Head of caudate nucleus (tissue), 42 donors: ENCODE measurements at regions not wholly inside any gene's neighbourhood (a gene's known extent, or its start where the extent isn't known, plus 50 kb on each side); places are given as distances from the start of the nearest gene placed in this dataset.

ENCODE experiments used
- DNase-seq, 42 donors: peaks; one replicate each; pipeline versions ENCODE4 v3.0.0 to v3.0.0-alpha.2; 2020 to 2021; ENCODE audit warnings: mixed read lengths in 7 of 42
- intact Hi-C: fragments of 100-400 bp; cut with DNase I; formaldehyde crosslinking; loops from one replicate; pipeline ENCODE4 v1.15.0; 2022

DNA sequence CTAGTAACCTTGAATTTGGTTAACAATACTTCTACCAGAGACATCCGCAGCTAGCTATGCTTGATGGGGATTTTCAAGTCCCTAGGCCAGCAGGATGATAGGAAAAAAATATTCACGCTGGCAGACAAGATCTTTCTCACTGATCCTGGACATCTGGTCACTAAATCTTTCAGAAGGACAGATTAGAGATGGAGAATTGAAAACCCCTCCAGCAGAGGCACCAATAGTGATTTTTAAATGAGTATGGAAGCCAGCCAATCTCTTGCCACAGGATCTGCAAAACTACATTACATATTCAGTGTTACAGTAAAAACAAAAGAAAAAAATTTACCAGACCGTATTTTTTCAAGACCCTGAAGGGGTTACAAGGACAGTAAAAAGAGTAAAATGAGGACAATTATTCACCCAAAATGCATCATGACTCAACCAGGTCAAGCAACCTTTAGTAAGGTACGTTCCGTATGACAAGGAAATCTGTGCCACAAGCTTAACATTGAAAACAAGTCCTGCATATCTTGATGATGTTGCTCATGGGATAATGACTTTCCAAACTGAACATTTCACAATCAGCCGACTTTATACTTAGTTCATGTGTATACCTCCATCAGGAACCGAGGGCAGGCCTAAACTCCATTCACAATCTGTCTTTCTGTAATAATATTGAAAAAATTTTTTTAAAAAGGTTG, 239.5 kb downstream of the GXYLT1 start:
- intact Hi-C loops, result no loop called here
- no peak for DNase-seq

GRCh38 chr12:41904041-41904440, 240.6 kb downstream of the GXYLT1 start:
- intact Hi-C loops, result no loop called here
- DNase-seq, result no peak

GRCh38 chr12:41903014-41903708, 241.5 kb downstream of the GXYLT1 start:
- intact Hi-C loops, result no loop called here
- no peak for DNase-seq

DNA sequence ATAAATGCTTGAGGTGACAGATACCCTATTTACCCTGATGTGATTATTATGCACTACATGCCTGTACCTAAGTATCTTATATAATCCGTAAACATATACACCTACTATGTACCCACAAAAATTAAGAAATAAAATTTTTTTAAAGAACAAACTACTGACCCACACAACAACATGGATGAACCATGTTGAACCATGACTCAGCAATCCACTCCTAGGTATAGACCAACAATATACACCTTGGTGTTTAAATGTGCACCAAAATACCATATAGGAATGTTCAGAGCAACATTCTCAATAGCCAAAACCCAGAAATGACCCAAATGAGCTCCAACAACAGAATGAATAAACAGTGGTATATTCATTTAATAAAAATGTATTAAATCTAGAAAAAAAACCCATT, 245.1 kb downstream of the GXYLT1 start:
- intact Hi-C loops, result no loop called here

DNA sequence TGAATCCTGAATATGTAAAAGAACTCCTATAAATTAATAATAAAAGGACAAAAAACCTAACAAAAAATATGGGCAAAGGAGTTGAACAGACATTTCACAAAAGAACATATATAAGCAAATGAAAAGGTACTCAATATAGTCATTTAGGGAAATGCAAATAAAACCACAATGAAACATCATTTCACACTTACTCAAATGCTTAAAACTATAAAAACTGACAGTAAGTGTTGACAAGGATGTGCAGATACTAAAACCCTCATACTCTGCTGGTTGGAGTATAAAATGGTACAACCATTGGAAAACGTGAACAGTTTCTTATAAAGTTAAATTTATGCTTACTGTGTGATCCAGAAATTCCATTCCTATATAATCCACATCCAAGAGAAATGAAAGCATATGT, 247.1 kb downstream of the GXYLT1 start:
- DNase-seq, result no peak
- intact Hi-C loops, result no loop called here

More for the DNA sequence above, 245.1 kb downstream of the GXYLT1 start:
- DNase-seq, result no peak

- intact Hi-C loops, result no loop called here
- no peak for DNase-seq
Observed at GRCh38 chr12:41893491-41893890, 251.2 kb downstream of the GXYLT1 start.

DNA sequence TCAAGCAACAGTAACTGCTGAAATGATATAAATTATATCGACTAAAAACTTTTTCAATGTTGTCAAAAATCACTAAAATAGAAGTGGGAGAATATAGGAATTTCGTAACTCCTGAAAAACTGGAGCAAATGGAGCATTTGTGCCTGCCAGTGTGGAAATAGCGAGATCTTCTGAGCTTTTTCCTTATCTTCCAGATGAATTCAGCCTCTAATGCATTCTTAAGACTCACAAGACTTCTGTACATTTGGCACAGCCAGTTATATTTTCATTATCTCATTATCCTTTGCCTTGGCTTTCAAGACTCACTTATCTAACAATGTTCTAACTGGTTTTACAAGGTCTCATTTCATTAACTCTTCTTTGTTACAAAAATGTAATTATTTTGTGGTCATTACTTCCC, 252.4 kb downstream of the GXYLT1 start:
- intact Hi-C loops, result no loop called here
- no peak for DNase-seq

DNA sequence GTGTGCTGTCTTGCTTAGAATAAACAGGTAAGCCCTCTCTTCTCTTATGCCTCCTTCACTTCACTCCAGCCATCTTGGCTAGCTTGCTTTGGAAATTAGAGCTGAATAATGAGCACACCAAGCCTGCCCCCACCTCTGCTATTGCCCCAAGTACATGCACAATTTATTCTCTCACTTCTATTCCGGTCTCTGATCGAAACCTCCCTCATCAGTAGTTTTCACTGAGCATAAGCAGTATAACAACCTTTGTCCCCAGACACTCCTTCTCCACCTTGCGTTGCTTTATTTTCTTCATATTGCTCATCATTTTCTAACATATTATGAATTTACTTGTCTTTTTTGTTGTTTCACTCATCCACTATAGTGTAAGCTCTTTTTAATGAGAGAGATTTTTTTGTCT, 253.4 kb downstream of the GXYLT1 start:
- intact Hi-C loops, result no loop called here
- no peak for DNase-seq

GRCh38 chr12:41888285-41888684, 256.4 kb downstream of the GXYLT1 start:
- intact Hi-C loops, result no loop called here
- DNase-seq, result no peak

GRCh38 chr12:41881891-41882805, 262.5 kb downstream of the GXYLT1 start:
- intact Hi-C loops, result no loop called here
- no peak for DNase-seq

- intact Hi-C loops, result no loop called here
- no peak for DNase-seq
Observed at GRCh38 chr12:41869432-41869831, 275.2 kb downstream of the GXYLT1 start.

DNA sequence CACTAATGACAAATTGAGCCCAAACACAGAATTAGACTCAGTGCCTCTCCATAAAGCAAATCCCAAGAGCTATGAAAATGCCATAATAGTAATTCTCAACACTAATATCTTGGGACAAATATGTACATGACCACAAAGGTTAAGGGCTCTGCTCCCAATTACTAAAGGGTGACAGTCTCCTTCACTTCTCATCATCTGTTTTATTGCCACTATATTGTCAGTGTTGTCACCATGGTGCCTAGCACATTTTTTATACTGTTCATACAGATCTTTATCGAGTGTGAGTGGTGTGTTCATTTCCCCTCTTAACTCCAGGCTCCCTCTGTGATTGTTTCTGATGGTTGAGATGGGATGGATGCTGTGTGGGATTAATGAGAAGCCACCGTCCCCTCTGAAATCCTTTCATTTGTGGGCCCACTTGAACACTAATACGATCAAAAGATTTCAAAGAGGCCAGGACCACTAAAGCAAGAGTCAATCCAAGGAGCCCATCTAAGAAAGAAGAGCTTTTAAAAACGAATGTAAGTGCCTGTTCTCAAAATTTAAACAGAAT, 277.7 kb downstream of the GXYLT1 start:
- intact Hi-C loops, result no loop called here

DNA sequence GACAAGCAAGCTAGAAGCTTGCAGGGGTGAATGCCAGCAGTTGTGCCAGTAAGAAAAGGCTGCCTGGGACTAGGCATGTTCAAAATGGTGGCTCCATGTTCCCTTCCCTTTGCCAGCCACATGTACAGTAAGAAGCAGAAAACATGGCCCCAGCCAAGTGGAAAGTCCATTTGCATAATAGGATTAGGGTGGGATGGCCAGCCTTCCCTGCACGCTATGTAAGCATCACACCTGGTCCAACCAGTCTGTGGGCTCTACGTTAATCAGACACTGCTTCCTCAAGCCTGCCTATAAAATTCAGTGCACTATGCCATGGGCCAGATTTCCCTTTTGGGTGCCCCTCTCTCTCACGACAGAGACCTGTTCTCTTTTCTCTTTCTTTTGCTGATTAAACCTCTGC, 288.4 kb downstream of the GXYLT1 start:
- DNase-seq, result no peak
- intact Hi-C loops, result no loop called here

More for the DNA sequence above, 277.7 kb downstream of the GXYLT1 start:
- no peak for DNase-seq

DNA sequence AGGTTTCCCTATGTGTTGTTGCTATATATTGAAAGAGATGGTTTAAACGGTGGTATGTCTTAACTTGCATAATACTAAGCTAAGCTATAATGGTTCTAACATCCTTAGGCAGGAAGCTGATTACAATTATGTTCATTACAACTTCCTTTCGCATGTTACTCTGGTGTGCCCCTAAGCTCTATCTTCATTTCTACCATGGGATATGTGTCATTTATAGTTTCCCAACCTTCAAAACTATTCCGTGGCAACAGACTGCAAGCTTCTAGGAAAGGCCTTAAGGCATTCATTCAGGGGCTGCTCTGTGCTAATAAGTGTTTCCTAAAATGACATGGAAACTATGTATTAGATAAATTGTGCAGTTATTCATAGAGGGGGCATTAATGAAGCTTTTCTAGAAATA, 294.6 kb downstream of the GXYLT1 start:
- intact Hi-C loops, result no loop called here
- no peak for DNase-seq

DNA sequence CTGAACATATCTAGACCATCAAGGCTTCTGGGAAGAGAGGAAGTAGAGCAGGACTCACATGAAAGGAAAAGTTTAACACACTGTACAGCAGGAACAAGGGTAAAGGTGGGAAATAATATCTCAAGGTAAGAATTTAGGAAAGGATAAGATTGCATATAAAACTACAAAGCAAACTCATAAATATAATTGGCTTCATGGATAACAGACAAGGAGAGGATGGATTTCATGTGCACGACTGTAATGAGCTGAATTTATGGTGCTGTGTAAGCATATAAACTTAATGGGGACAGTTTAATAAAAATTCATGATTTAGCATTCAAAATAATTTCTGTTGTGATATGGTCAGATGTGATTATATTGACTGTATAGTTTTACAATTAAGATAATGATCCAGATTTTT, 298.0 kb downstream of the GXYLT1 start:
- DNase-seq, result no peak
- intact Hi-C loops, result no loop called here

DNA sequence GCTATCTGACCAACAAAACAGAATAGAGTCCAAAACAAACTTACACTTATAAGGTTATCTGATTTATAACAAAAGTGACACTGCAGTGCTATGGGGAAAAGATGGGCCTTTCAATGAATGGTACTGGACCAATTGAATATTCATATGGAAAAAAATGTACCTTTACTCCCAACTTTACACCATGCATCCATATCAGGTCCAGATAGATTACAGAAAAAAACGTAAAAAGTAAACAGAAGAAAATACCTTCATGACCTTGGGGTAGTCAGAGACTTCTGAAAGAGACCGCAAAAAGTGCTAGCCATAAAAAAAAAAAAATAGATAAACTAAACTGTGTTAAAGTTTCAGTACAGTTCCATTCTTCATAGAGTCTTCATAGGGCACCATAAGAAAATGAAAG, 308.3 kb downstream of the GXYLT1 start:
- intact Hi-C loops, result no loop called here
- no peak for DNase-seq

GRCh38 chr12:41835556-41835955, 309.1 kb downstream of the GXYLT1 start:
- DNase-seq, result no peak
- intact Hi-C loops, result no loop called here

DNA sequence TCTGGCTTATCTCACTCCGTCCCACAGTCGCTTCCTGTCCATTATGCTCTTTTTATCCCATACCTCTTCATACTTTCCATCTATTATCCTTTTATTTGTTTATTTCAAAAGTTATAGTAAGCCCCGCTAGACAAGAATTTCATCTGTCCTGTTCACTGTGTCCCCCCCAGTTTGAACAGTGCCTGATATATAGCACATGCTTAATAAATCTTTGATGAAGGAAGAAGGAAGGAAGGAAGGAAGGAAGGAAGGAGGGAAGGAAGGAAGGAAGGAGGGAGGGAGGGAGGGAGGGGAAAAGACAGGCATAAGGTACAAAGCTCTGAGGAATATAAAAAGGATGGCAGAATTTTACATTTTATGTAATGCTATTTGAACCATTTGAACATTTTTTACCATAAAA, 324.7 kb downstream of the GXYLT1 start:
- no peak for DNase-seq
- intact Hi-C loops, result no loop called here

DNA sequence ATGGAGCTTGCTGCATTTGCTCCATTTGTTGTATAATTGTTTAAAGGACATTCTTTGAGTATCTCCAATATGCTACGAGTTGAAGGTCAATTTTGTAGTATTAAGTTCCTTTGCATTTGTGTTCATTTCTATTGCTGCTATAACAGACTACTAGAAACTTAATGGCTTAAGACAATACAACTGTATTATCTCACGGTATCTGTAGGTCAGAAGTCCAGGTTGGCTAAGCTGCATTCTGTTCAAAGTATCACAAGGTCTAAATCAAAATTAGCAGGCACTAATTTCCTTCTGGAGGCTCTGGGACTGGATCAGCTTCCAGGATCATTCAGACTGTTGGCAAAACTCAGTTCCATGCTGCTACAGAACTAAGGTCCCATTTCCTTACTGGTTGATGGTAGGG, 340.6 kb downstream of the GXYLT1 start:
- no peak for DNase-seq
- intact Hi-C loops, result no loop called here

- no peak for DNase-seq
- intact Hi-C loops, result no loop called here
Observed at GRCh38 chr12:41802803-41803202, 341.9 kb downstream of the GXYLT1 start.
